Dedifferentiated amniotic fluid mesenchymal stem cell (primary cell): ENCODE measurements at regions not wholly inside any gene's neighbourhood (a gene's known extent, or its start where the extent isn't known, plus 50 kb on each side); places are given as distances from the start of the nearest gene placed in this dataset.
"Not testable (repeated sequence)": the region's sequence is repeated elsewhere in the genome, so short reads cannot be mapped to it uniquely, and the experiment has no call there.

Source experiments
- DNase-seq: peaks from one replicate; pipeline ENCODE4 v3.0.0-alpha.2; 2016; ENCODE audit errors: extremely low spot score

DNA sequence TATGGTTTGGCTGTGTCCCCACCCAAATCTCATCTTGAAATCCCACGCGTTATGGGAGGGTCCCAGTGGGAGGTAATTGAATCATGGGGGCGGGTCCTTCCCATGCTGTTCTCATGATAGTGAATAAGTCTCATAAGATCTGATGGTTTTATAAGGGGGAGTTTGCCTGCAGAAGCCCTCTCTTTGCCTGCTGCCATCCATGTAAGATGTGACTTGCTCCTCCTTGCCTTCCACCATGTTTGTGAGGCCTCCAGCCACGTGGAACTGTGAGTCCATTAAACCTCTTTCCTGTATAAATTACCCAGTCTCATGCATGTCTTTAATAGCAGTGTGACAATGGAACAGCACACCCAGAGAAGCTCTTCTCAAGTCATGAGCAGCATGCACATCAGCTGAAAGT, 119.1 kb upstream of the CARD11 start:
- DNase-seq = not testable (repeated sequence)

DNA sequence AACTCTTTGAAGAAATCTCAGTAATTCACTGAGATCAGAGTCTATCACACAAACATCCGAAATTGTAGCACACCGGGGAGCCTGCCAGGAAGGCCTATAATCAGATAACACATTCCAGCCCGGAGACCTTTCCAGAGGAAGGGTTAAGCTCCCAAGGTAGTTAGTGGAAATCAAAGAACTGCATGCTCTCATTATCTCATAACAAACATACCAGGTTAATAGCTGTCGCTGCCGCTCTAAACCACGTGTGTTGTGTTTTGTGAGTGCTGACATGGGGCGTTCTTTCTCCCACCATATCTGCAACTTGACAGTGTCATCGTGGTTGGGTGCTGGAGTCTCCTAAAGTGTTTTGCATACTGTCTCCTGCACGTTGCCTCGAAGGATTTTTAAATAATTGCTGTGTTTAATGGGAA, 120.7 kb upstream of the CARD11 start:
- DNase-seq = no peak

DNA sequence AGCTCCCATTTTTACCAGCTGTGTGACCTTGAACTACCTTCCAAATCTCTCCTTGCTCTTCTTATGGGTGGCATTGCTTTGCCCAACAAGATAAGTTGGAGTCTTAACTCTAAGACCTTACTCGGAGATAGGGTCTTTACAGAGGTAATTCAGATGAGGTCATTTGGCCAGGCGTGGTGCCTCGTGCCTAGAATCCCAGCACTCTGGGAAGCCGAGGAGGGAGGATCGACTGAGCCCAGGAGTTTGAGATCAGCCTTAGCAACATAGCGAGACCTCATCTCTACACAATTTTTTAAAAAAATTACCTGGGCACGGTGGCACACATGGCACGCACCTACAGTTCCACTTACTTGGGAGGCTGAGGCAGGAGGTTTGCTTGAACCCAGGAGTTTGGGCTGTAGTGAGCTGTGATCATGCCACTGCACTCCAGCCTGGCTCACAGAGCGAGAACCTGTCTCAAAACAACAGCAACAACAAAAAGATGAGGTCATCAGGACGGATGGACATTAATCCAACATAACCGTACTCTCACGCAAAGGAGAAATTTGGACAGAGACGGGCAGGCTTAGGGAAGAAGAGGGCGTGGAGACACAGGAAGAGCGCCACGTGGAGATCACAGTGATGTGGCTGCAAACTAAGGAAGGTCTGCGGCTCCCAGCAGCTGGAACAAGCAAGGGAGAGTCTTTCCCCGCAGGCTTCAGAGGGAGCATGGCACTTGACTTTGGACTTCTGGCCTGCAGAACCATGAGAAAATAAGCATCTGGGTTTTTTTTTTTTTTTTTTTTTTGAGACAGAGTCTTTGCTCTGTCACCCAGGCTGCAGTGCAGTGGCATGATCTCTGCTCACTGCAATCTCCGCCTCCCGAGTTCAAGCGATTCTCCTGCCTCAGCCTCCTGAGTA, 122.3 kb upstream of the CARD11 start:
- no peak for DNase-seq

DNA sequence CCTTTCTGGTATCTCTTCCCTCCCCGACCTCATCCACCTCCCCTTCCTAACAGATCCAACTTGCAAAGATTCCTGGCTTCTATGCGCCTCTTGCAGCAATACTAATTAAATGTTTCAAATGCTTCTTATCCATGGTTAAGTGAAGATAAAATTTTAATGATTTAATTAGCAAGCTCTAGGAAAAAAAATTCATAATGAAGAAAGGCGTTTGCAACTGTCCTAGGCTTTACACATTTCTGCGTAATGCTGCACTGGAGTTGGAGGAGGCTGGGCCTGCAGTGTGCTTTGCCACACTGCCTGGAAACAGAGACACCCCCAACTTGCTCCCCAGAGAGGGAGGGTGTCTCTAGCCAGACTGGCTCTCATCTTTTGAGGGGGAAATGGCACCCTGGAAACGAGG, 123.9 kb upstream of the CARD11 start:
- no peak for DNase-seq

DNA sequence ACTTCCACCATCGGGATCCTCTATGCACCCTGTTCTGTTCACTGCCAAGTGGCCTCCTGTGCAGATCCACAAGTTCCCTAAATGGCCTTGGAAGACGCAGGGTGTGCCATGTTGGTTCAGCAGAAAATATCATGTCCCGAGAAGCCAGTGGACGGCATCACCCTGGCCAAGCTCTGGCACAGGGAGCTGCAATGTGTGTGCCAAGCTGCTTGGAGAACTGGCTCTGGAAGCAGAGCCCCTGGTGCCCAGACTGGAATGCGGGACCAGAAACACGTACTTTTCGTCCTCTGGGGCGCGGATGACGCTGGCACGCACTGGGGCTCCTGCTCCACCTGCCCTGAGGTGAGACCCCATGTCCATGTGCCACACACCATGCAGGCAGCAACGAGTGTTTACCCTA, 124.7 kb upstream of the CARD11 start:
- no peak for DNase-seq

DNA sequence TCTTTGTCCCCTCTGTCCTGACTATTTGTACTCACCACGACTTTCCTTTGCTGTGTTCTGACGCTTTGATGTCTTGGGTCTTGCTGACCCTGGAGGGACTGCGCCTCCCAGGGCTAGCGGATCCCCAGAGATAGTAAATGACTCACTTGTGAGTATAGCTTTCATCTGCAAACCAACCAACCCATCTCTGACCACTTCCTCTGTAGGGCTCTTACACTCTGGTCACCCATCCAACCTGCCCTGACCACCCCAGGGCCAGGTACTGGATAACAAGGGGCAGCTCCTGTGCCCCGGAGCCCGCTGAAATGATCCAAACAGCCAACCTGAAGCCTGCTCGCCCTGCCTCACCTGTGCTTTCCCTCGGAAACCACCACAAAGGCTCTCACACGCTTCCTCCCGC, 125.2 kb upstream of the CARD11 start:
- no peak for DNase-seq

DNA sequence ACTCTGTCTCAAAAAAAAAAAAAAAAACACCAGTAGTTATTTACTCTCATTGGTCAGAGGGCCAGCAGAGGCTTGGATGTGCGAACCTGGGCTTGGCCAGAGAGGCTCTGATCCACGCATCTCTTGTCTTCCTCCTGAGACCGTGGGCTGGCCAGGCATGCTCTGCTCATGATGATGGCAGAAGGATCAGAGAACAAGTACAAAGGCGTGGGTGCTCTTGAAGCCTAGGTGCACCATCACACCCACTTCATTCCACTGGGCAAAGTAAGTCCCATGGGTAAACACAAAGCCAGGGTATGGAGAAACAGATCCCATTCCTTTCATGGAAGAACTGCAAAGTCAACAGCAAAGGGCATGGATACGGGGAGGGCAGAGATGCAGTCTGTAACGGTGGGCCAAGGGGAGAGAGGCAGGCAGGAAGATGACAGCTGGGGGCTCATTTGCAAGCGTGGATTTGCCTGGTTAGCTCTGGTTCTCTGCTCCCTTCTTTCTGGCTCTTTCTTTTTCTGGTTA, 128.2 kb upstream of the SDK1 start:
- DNase-seq = no peak

DNA sequence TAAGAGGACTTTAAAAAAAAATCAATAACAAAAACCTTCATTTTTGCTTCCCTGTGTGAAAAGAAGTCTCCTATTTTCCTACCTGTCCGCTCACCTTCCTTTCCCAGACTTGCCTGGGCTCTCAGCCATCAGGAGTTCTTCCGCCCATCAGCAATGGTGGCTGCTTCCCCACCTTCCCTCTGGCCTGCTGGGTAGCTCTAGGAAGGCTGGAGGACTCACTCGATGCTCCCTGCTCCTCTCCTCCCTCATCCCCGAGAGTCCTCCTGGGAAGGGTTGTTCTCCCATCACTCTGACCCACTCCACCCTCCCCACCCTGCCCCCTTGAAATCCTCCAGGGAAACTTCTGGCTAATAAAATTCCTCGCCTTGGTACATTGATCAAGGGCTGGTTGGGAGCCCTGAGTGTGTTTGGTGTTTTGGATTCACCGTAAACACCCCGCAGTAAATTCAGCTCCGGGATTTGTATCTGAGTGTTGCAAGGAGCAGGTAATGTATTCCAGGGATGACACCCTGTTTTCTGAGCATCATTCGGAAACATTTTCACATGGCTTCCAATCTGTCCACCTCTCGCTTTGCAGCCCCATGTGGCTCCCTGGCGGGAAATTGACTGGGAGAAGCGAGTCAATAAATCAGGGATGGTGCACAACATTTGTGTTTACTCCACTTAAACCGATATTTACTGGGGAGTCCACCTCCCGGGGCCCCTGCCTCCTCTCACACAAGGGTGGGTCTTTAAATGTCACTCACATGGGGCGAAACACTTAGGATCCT, 126.4 kb upstream of the SDK1 start:
- DNase-seq = no peak

DNA sequence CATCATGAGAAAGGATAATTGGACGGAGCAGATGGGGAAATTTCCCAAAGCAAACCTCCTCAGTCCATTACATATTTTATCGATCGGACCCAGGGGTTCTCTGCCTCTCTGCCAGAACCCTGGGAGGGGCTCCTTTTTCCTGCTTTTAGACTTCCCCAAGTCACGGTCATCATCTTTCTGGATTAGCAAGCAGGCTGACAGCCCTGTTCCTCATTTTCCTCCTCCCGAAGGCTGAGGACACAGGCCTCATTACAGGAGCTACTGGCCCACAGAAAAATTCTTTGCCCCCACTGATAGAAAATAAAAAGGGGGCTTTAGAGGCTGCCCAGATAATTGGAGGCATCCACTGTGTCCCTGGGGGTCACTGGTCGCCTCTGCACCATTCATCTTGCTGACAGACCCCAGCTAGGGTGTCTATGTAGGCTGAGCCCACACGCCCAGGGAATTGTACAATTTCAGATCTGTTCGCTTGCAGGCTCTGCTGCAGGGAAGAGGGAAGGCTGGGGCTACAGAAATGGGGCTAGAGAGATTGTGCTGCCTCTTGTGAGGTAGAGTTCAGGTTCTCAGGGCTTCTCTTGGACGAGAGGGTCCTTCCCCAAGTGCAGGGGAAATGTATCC, 125.7 kb upstream of the SDK1 start:
- no peak for DNase-seq

DNA sequence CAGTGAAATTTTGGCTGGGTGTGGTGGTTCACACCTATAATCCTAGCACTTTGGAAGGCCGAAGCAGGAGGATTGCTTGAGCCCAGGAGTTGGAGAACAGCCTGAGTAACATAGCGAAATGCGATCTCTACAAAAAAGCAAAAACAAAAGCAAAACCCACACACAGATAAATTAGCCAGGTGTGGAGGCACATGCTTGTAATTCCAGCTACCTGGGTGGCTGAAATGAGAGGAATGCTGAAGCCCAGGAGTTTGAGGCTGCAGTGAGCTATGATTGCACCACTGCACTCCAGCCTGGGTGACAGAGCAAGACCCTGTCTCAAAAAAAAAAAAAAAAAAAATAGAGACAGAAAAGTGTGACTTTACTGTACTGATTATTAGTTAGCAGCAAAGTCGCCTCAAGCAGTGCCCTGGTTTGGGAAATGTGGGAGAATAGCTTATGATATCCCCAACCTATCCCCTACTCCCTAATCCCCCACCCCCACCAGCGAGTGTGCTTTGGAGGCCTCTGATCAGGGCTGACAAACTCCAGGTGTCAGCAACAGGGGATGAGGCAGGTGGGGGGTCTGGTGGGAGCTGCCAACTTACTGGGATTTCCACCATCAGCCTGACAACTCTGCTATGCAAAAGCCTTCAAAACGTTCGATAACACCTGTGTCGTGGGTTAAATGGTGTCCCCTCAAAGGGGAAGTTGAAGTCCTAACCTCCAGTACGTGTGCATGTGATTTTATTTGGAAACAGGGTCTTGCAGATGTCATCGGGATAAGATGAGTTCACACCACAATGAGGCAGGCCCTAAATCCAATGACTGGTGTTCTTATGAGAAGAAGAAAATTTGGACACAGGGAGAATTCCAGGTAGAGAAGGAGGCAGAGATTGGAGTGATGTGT, 124.7 kb upstream of the SDK1 start:
- DNase-seq = no peak

DNA sequence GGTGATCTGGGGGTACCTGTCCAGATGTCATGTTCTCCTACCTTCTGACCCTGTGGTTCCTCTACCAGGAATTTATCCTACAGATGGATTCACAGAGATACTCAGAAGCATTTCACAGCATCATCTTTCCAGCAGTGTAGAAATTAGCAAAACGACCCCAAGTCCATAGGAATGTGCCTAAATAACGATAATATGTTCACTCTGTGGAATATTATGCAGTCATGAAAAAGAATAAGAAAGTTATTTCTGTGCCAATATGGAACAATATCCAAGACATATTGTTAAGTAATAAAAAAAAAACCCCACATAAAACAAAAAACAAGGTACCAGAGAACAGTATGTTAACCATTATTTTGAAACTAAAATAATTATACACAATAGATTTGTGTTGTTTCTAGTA, 123.8 kb upstream of the SDK1 start:
- no peak for DNase-seq

DNA sequence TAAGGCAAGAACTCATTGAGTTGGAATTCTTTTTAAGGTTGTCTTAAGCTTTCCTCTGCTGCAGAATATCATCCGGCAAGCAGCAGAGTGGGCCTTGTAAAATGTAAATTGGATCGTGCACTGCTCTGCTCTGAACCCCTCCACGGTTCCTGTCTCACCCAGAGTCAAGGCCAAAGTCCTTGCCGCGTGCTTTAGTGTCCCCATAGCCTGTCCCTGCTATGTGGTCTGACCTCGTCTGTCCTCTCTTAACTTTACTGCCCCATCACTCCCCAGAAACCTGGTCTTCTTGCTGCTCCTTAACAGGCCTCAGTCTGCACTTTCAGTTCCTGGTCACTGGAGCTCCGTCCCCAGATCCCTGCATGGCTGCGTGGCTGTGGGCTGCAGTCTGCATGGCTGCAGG, 121.6 kb upstream of the SDK1 start:
- DNase-seq = no peak

DNA sequence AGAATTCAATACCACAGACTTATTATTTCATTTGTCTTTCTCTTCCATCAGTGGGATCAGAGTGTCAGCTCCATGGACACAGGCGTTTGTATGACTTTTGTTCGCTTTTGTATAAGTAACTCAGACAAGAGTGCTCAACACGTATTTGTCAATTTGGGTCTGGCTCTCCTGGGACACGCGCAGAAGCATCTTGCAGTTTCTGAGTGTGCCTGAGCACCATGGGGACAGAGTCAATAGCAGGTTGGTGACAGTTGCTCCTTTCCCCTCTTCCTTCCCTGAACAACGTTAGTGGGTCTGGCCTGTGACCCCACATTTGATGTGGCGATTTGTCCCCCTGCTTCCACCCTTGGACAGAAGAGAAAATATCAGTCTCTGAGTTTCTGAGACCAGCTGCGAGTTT, 120.4 kb upstream of the SDK1 start:
- DNase-seq = no peak

DNA sequence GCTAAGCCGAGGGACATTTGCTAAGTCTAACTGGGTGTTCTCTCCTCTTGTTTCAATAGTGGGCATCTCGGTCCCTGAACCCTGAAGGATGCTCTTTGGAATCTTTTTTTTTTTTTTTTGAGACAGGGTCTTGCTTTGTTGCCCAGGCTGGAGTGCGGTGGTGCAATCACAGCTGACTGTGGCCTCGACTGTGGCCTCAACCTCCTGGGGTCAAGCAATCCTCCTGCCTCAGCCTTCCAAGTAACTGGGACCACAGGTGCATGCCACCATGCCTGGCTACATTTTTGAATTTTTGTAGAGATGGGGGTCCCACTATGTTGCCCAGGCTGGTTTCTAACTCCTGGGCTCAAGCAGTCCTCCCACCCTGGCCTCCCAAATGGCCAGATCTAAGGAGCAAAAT, 119.0 kb upstream of the SDK1 start:
- not testable (repeated sequence) for DNase-seq

DNA sequence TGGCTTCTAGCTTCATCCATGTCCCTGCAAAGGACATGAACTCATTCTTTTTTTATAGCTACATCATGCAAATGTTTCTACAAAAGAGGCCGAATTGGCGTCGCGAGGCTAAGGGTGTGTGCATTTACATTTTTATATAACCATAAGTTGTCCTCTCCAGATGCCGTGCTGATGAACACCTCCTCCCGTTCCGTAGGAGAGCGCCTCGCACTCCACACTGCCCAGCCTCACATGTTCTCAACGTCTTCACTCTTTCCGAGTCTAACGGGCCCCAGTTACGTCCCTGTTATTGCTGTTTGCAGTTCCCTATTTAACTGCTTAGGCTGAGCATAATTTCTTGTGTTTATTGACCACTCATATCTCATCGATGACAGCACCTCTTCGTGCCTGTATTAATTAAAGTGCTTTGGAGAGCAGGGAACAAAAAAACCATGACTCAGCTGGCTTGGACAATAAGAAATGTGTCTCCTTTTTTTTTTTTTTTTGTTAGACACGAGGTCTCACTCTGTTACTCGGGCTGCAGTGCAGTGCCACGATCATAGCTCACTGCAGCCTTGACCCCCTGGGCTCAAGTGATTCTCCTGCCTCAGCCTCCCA, 113.5 kb upstream of the SDK1 start:
- no peak for DNase-seq

DNA sequence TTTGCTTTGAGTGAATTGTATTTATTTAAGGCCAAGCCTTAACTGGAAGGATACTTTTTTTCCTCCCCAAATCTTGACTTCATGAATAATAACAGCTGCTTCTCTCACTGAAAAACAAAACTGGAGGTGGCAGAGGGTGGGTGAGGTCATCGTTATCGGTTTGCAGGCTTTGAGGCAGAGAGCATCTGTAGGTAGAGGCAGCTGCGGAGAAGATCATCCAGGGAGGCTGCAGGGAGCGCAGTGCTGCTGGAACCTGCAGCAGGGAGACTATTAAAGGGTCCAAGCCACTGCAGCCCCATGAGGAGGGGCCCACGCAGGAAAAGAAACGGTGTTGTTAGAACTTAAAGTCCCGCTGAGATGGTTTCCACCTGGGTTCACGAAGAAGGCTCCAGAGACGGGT, 112.1 kb upstream of the SDK1 start:
- DNase-seq = no peak

DNA sequence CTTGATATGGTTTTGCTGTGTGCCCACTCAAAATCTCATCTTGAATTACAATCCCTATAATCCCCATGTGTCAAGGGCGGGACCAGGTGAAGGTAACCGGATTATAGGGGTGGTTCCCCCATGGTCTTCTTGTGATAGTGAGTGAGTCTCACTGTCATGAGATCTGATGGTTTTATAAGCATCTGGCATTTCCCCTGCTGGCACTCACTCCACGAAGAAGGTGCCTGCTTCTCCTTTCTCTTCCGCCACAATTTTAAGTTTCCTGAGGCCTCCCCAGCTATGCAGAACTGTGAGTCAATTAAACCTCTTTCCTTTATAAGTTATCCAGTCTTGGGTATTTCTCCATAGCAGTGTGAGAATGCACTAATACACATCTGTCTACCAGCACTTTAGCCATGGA, 109.5 kb upstream of the SDK1 start:
- DNase-seq = no peak

DNA sequence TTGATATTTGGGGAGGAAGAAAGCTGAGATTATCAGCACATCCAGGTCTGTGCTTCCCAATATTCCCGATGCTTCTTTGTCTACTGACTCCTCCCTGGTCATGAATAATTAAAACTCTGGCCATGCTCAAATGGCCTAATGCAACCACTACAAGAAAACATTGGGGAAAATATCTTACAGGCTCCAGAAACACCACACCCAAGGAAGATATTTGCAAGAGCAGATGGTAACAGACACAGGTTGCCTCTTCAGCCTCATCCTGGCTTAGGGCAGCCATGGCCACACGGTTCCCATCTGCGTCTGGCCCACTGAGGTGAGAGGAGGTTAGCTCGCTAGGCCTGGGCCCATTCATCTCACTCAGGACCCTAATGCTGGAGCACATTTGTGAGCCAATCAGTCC, 108.4 kb upstream of the SDK1 start:
- no peak for DNase-seq

DNA sequence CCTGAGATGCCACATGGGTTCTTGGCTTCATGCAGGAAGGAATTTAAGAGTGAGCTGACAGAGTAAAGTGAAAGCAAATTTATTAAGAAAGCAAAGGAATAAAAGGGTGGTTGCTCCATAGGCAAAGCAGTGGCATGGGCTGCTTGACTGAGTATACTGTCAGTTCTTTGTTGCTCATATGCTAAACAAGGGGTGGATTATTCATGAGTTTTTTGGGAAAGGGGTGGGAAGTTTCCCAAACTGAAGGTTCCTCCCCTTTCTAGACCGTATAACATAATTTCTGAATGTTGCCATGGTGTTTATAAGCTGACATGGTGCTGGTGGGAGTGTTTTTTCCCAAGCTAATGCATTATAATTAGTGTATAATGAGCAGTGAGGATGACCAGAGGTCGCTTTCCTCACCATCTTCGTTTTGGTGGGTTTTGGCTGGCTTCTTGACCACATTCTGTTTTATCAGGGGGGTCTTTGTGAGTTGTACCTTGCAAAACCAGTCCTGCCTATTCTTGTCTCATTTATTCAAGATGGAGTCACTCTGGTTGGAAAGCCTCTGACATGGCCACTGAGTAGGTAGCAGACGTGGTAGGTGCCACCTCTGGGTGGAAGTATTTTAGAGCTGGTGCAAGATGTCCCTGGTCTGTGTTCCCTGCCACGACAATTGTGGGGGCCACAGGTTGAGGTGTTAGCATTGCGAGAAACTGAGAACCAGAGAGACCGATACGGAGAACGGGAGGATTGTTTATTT, 107.5 kb upstream of the SDK1 start:
- no peak for DNase-seq

DNA sequence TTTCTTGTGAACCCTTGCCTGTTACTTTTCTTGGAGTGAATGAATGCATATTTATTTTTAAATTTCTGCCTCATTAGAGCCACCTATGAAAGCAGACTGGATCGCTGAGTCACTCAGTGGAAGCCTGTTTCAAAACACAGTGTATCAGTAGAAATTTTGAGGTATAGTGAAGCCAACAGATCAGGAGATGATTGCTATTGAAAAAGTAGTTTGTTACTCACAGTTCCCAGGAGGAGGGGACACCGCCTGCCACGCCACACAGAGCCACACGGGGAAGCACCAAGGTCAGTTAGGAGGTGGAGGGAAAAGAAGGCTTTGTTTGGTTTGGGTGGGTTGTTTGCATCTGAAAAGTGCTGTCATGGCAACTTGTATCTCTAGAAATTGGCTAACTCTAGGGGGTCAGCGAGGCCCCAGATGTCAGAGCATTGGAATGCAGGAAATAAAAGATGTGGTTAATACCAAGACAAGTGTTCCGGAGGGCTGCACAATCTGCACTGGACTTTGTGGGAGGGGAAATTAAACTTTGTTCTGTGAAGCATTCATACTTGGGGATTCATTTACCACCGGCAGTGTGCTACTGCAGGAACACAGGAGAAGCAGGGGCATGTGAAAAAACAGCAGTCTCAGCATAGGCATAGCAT, 106.4 kb upstream of the SDK1 start:
- no peak for DNase-seq
